Transverse colon (tissue), 3 donors: ENCODE measurements at regions not wholly inside any gene's neighbourhood (a gene's known extent, or its start where the extent isn't known, plus 50 kb on each side); places are given as distances from the start of the nearest gene placed in this dataset.
"Not testable (repeated sequence)": the region's sequence is repeated elsewhere in the genome, so short reads cannot be mapped to it uniquely, and the experiment has no call there.

ENCODE experiments used
- EP300 ChIP-seq: sonication (generic); formaldehyde crosslinking; IDR thresholded peaks from one replicate; pipeline ENCODE4 v1.6.1; 2017; ENCODE audit warnings: antibody characterized with exemption, low read depth
- POLR2AphosphoS5 ChIP-seq, 3 donors: sonication (generic); formaldehyde crosslinking; IDR thresholded peaks; one replicate each; pipeline ENCODE4 v1.6.1; 2016; ENCODE audit warnings: antibody characterized with exemption in 3 of 3

GRCh38 chr2:217580407-217580806 is 422.4 kb downstream of the TNS1 start:
- TF ChIP-seq EP300; POLR2AphosphoS5 (IDR thresholded peaks at IDR 0.05): not testable (repeated sequence)
